HL-60 (cell line): ENCODE measurements at regions not wholly inside any gene's neighbourhood (a gene's known extent, or its start where the extent isn't known, plus 50 kb on each side); places are given as distances from the start of the nearest gene placed in this dataset.

Experiments used
- POLR2AphosphoS5 ChIP-seq: IDR thresholded peaks from 2 replicates; pipeline ENCODE4 v1.6.1; 2012; ENCODE audit warnings: low read depth
- TF ChIP-seq, protein P1 (sequence below): IDR thresholded peaks from one replicate; pipeline ENCODE4 v1.5.1; 2011; ENCODE audit warnings: low read length, control low read depth, inconsistent platforms; ENCODE audit not compliant: insufficient read depth

DNA sequence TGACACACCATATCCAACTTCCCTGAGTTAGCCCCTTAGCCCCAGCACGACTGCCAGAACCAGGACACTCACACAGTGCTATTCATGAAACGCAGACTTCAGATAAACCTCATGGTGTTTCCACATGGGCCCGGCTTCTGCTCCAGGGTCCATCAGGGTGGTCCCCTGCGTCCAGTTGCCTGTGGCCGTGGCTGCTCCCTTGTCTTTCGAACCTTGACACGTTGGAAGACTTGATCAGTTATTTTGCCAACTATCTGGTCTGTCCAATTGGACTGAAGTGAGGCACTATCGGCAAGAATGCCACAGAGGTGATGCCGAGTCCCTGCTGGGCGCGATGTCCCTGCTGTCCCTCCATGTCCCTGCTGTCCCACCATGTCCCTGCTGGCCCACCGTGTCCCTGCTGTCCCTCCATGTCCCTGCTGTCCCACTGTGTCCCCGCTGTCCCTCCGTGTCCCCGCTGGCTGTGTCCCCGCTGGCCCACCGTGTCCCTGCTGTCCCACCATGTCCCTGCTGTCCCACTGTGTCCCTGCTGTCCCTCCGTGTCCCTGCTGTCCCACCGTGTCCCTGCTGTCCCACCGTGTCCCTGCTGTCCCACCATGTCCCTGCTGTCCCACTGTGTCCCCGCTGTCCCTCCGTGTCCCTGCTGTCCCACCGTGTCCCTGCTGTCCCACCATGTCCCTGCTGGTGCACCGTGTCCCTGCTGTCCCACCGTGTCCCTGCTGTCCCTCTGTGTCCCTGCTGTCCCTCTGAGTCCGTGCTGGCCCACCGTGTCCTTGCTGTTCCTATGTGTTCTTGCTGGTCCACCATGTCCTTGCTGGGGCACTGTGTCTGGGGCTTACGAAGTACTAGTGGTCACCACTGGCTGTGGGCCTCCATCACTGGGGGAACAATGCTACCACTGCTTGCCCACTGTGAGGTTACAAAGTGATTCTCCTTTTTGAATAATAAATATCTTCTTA is 251.4 kb downstream of the DLL1 start:
- TF ChIP-seq, protein P1, sequence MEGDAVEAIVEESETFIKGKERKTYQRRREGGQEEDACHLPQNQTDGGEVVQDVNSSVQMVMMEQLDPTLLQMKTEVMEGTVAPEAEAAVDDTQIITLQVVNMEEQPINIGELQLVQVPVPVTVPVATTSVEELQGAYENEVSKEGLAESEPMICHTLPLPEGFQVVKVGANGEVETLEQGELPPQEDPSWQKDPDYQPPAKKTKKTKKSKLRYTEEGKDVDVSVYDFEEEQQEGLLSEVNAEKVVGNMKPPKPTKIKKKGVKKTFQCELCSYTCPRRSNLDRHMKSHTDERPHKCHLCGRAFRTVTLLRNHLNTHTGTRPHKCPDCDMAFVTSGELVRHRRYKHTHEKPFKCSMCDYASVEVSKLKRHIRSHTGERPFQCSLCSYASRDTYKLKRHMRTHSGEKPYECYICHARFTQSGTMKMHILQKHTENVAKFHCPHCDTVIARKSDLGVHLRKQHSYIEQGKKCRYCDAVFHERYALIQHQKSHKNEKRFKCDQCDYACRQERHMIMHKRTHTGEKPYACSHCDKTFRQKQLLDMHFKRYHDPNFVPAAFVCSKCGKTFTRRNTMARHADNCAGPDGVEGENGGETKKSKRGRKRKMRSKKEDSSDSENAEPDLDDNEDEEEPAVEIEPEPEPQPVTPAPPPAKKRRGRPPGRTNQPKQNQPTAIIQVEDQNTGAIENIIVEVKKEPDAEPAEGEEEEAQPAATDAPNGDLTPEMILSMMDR: no peak
- no peak for TF ChIP-seq POLR2AphosphoS5
